ENCODE measurements at regions not wholly inside any gene's neighbourhood (a gene's known extent, or its start where the extent isn't known, plus 50 kb on each side); places are given as distances from the start of the nearest gene placed in this dataset.

GRCh38 chr21:41045534-41046268 is 122.3 kb upstream of the BACE2 start:
- H3K36me3 Mint-ChIP-seq, result no peaks in the 10 kb centered on the region
- no peak overlapping the region for H3K27ac Mint-ChIP-seq
- WGBS (ENCODE audit: insufficient coverage), result 51% methylated on average over 8 of the region's 17 CpGs
- peaks cover 0 to 2% (median 0%) of the 10 kb centered on the region in 3 donors for H3K4me1 Mint-ChIP-seq
- Histone ChIP-seq H3K36me3 (ENCODE audit: control insufficient read depth in 2 of 2, extremely low read depth in 1 of 2, insufficient read depth in 1 of 2, low read length in 1 of 2) (no peaks in the 10 kb centered on the region), H3K27me3 (replicated peaks in 1 of 2; ENCODE audit: control insufficient read depth in 2 of 2, extremely low read depth in 1 of 2, insufficient read depth in 2 of 2, low read length in 1 of 2) (peaks cover 0 to 10% of the 10 kb centered on the region in 2 experiments), H3K27ac (ENCODE audit: low read length) (no peak overlapping the region), H3K9me3 (no peaks in the 10 kb centered on the region), H3K4me3 (ENCODE audit: control insufficient read depth in 1 of 2, extremely low read depth in 1 of 2, low read length in 1 of 2) (no peak overlapping the region), H3K4me1 (ENCODE audit: control insufficient read depth in 1 of 2, extremely low read depth in 1 of 2, insufficient read depth in 2 of 2, low read length in 2 of 2) (no peaks in the 10 kb centered on the region)
- CTCF ChIA-PET, result no interaction called here
- no peaks in the 10 kb centered on the region for H3K9me3 Mint-ChIP-seq
- POLR2A ChIA-PET, result no interaction called here
- DNase-seq, result no peak
- H3K4me3 Mint-ChIP-seq, result no peak overlapping the region
- no peak for ATAC-seq (replicated peaks in 1 of 4)
- peaks cover 17 to 34% of the 10 kb centered on the region in 2 donors for H3K27me3 Mint-ChIP-seq

GRCh38 chr21:41048145-41048544 is 119.8 kb upstream of the BACE2 start:
- Histone ChIP-seq H3K4me3 (ENCODE audit: control insufficient read depth in 1 of 2, extremely low read depth in 1 of 2, low read length in 1 of 2) (no peak overlapping the region), H3K9me3 (no peaks in the 10 kb centered on the region), H3K4me1 (ENCODE audit: control insufficient read depth in 1 of 2, extremely low read depth in 1 of 2, insufficient read depth in 2 of 2, low read length in 2 of 2) (no peaks in the 10 kb centered on the region), H3K27me3 (replicated peaks in 1 of 2; ENCODE audit: control insufficient read depth in 2 of 2, extremely low read depth in 1 of 2, insufficient read depth in 2 of 2, low read length in 1 of 2) (peaks cover 0 to 13% of the 10 kb centered on the region in 2 experiments), H3K36me3 (ENCODE audit: control insufficient read depth in 2 of 2, extremely low read depth in 1 of 2, insufficient read depth in 1 of 2, low read length in 1 of 2) (no peaks in the 10 kb centered on the region), H3K27ac (ENCODE audit: low read length) (no peak overlapping the region)
- no peak for ATAC-seq (replicated peaks in 1 of 4)
- no peaks in the 10 kb centered on the region for H3K9me3 Mint-ChIP-seq
- DNase-seq, result no peak
- no peaks in the 10 kb centered on the region for H3K36me3 Mint-ChIP-seq
- ChIA-PET POLR2A (no interaction called here), CTCF (no interaction called here)
- peaks cover 19 to 36% of the 10 kb centered on the region in 2 donors for H3K27me3 Mint-ChIP-seq
- H3K4me1 Mint-ChIP-seq, result peaks cover 0 to 2% (median 0%) of the 10 kb centered on the region in 3 donors
- H3K4me3 Mint-ChIP-seq, result no peak overlapping the region
- no CpG with 5 or more reads among the region's 1 CpG for WGBS (ENCODE audit: insufficient coverage)
- H3K27ac Mint-ChIP-seq, result no peak overlapping the region

DNA sequence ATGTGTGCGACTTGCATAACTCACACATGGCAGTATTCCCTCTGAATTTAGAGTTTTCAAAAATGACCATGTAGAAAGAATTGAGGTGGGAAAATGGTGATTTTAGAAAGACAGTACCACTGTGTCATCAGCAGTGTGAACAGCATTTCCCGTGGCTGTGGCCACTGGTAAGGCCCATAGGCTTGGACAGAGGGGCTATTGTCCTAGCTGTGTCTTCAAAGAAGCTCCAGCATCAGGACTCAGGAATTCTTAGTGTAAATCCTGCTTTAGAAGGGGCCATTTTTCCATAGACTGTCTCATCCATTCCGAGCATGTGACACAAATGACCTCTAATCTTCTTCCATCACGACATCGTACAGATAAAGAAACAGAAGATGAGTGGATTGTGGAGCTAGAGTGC is 119.3 kb upstream of the BACE2 start:
- Mint-ChIP-seq H3K9me3 (no peaks in the 10 kb centered on the region), H3K4me3 (no peak overlapping the region), H3K27ac (no peak overlapping the region), H3K27me3 (peaks cover 20 to 38% of the 10 kb centered on the region in 2 donors), H3K4me1 (peaks cover 0 to 2% (median 0%) of the 10 kb centered on the region in 3 donors), H3K36me3 (no peaks in the 10 kb centered on the region)
- H3K9me3 ChIP-seq, result no peaks in the 10 kb centered on the region
- ChIA-PET CTCF (no interaction called here), POLR2A (no interaction called here)
- H3K27me3 ChIP-seq (replicated peaks in 1 of 2; ENCODE audit: control insufficient read depth in 2 of 2, extremely low read depth in 1 of 2, insufficient read depth in 2 of 2, low read length in 1 of 2), result peaks cover 0 to 13% of the 10 kb centered on the region in 2 experiments
- DNase-seq (no peak), ATAC-seq (replicated peaks in 1 of 4) (no peak)
- no peak overlapping the region for H3K4me3 ChIP-seq (ENCODE audit: control insufficient read depth in 1 of 2, extremely low read depth in 1 of 2, low read length in 1 of 2)
- no peaks in the 10 kb centered on the region for H3K36me3 ChIP-seq (ENCODE audit: control insufficient read depth in 2 of 2, extremely low read depth in 1 of 2, insufficient read depth in 1 of 2, low read length in 1 of 2)
- H3K4me1 ChIP-seq (ENCODE audit: control insufficient read depth in 1 of 2, extremely low read depth in 1 of 2, insufficient read depth in 2 of 2, low read length in 2 of 2), result no peaks in the 10 kb centered on the region
- 67% methylated on average over 3 of the region's 5 CpGs for WGBS (ENCODE audit: insufficient coverage)
- no peak overlapping the region for H3K27ac ChIP-seq (ENCODE audit: low read length)

DNA sequence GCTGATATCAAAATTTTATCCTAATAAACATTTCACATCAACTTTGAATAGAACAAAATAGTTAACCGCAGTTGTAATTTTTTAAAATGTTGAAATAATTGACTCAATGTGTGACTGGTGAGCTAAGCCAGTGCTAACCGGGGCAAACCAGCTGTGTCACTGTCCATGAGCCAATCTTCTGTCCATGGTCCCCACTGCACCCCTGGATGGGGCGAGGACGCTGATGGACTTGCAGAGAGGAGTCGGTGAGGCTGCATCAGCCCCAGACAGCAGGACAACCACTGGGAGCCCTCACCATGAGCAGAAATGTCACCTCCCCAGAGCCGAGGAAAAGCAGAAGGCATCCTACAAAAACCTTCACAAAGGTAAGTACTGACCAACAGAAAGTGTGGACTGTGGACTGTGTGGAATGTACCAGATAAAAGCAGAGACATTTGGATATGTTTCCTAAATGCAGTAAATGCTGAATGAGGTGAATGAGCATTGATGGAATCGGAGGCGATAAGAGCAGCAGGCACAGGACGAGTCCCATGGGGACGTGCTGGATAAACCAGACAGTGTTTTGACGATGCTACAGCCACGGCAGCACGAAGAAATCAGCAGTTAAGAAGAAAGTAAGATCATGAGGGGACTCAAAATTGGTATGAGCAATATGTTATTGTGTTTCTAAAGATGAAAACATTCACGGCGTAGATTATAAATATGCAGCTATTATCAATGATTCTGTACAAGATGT is 115.0 kb upstream of the BACE2 start:
- no peaks in the 10 kb centered on the region for H3K9me3 ChIP-seq
- DNase-seq (no peak), ATAC-seq (replicated peaks in 1 of 4) (no peak)
- no peak overlapping the region for H3K27ac ChIP-seq (ENCODE audit: low read length)
- Mint-ChIP-seq H3K27ac (no peak overlapping the region), H3K4me1 (no peaks in the 10 kb centered on the region), H3K4me3 (no peak overlapping the region), H3K36me3 (no peaks in the 10 kb centered on the region), H3K27me3 (peaks cover 11 to 23% of the 10 kb centered on the region in 2 donors), H3K9me3 (no peaks in the 10 kb centered on the region)
- H3K4me1 ChIP-seq (ENCODE audit: control insufficient read depth in 1 of 2, extremely low read depth in 1 of 2, insufficient read depth in 2 of 2, low read length in 2 of 2), result no peaks in the 10 kb centered on the region
- WGBS (ENCODE audit: insufficient coverage), result 80% methylated on average over 10 of the region's 15 CpGs
- H3K27me3 ChIP-seq (replicated peaks in 1 of 2; ENCODE audit: control insufficient read depth in 2 of 2, extremely low read depth in 1 of 2, insufficient read depth in 2 of 2, low read length in 1 of 2), result peaks cover 0 to 7% of the 10 kb centered on the region in 2 experiments
- CTCF ChIA-PET, result no interaction called here
- POLR2A ChIA-PET, result no interaction called here
- no peak overlapping the region for H3K4me3 ChIP-seq (ENCODE audit: control insufficient read depth in 1 of 2, extremely low read depth in 1 of 2, low read length in 1 of 2)
- no peaks in the 10 kb centered on the region for H3K36me3 ChIP-seq (ENCODE audit: control insufficient read depth in 2 of 2, extremely low read depth in 1 of 2, insufficient read depth in 1 of 2, low read length in 1 of 2)

GRCh38 chr21:41054018-41054578 is 113.9 kb upstream of the BACE2 start:
- ChIA-PET POLR2A (no interaction called here), CTCF (no interaction called here)
- Histone ChIP-seq H3K9me3 (no peaks in the 10 kb centered on the region), H3K27ac (ENCODE audit: low read length) (no peak overlapping the region), H3K4me3 (ENCODE audit: control insufficient read depth in 1 of 2, extremely low read depth in 1 of 2, low read length in 1 of 2) (no peak overlapping the region), H3K4me1 (ENCODE audit: control insufficient read depth in 1 of 2, extremely low read depth in 1 of 2, insufficient read depth in 2 of 2, low read length in 2 of 2) (no peaks in the 10 kb centered on the region), H3K36me3 (ENCODE audit: control insufficient read depth in 2 of 2, extremely low read depth in 1 of 2, insufficient read depth in 1 of 2, low read length in 1 of 2) (no peaks in the 10 kb centered on the region), H3K27me3 (replicated peaks in 1 of 2; ENCODE audit: control insufficient read depth in 2 of 2, extremely low read depth in 1 of 2, insufficient read depth in 2 of 2, low read length in 1 of 2) (peaks cover 0 to 7% of the 10 kb centered on the region in 2 experiments)
- Mint-ChIP-seq H3K36me3 (no peaks in the 10 kb centered on the region), H3K4me1 (no peaks in the 10 kb centered on the region), H3K27ac (no peak overlapping the region), H3K27me3 (peaks cover 11 to 23% of the 10 kb centered on the region in 2 donors), H3K9me3 (no peaks in the 10 kb centered on the region), H3K4me3 (no peak overlapping the region)
- ATAC-seq (replicated peaks in 1 of 4) (no peak), DNase-seq (no peak)
- 89% methylated on average over 4 of the region's 6 CpGs for WGBS (ENCODE audit: insufficient coverage)

DNA sequence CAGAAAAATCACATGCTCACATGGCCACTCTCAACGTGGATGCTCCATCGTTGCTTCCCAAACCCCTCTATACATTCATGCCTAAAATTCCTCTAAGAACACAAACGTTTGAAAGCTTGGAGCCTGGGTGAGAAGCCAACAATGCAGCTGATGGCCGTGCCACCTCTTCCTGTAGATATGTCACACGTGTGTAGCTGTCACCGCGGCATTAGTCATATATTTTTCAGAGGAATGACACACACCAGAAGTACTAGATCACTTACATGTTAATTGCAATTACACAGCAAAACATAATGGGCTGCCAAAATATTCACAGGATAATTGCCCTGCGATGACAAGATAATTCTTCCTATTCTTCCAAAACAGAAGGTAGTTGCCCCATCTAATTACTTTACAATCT is 112.7 kb upstream of the BACE2 start:
- no peaks in the 10 kb centered on the region for H3K36me3 ChIP-seq (ENCODE audit: control insufficient read depth in 2 of 2, extremely low read depth in 1 of 2, insufficient read depth in 1 of 2, low read length in 1 of 2)
- CTCF ChIA-PET, result no interaction called here
- no peak for DNase-seq
- no peaks in the 10 kb centered on the region for H3K9me3 Mint-ChIP-seq
- peaks cover 9 to 24% of the 10 kb centered on the region in 2 donors for H3K27me3 Mint-ChIP-seq
- no peaks in the 10 kb centered on the region for H3K36me3 Mint-ChIP-seq
- 84% methylated on average over 4 of the region's 8 CpGs for WGBS (ENCODE audit: insufficient coverage)
- H3K27ac ChIP-seq (ENCODE audit: low read length), result no peak overlapping the region
- no peaks in the 10 kb centered on the region for H3K9me3 ChIP-seq
- H3K4me1 ChIP-seq (ENCODE audit: control insufficient read depth in 1 of 2, extremely low read depth in 1 of 2, insufficient read depth in 2 of 2, low read length in 2 of 2), result no peaks in the 10 kb centered on the region
- POLR2A ChIA-PET, result no interaction called here
- H3K27ac Mint-ChIP-seq, result no peak overlapping the region
- no peaks in the 10 kb centered on the region for H3K4me1 Mint-ChIP-seq
- no peak for ATAC-seq (replicated peaks in 1 of 4)
- peaks cover 0 to 7% of the 10 kb centered on the region in 2 experiments for H3K27me3 ChIP-seq (replicated peaks in 1 of 2; ENCODE audit: control insufficient read depth in 2 of 2, extremely low read depth in 1 of 2, insufficient read depth in 2 of 2, low read length in 1 of 2)
- no peak overlapping the region for H3K4me3 ChIP-seq (ENCODE audit: control insufficient read depth in 1 of 2, extremely low read depth in 1 of 2, low read length in 1 of 2)
- no peak overlapping the region for H3K4me3 Mint-ChIP-seq
